ENCODE measurements at regions not wholly inside any gene's neighbourhood (a gene's known extent, or its start where the extent isn't known, plus 50 kb on each side); places are given as distances from the start of the nearest gene placed in this dataset.

GRCh38 chrX:75648803-75649588 is 126.2 kb upstream of the ZDHHC15 start:
- TF ChIP-seq CTCF (IDR thresholded peaks at IDR 0.05) (no peak), POLR2A (IDR thresholded peaks at IDR 0.05; ENCODE audit: low read depth) (no peak)

Measured in esophagus muscularis mucosa (tissue), 3 donors.